Activated CD4-positive, alpha-beta T cell treated with anti-CD3 and anti-CD28 coated beads for 36 hours (primary cell): ENCODE measurements at regions not wholly inside any gene's neighbourhood (a gene's known extent, or its start where the extent isn't known, plus 50 kb on each side); places are given as distances from the start of the nearest gene placed in this dataset.

Experiments used
- ATAC-seq: fragments of 200-7000 bp; cut with Tn5 transposase; one replicate; pipeline ENCODE4 v1.10.0; 2021; ENCODE audit warnings: mild to moderate bottlenecking, moderate library complexity
- CTCF ChIA-PET: fragments of 350-600 bp; sonication (Branson Sonifier 250); formaldehyde crosslinking; loops from one replicate; lab custom pipeline; 2021; ENCODE audit warnings: antibody characterized with exemption; lab: Charles Lee
- POLR2A ChIA-PET: fragments of 350-600 bp; sonication (Branson Sonifier 250); formaldehyde crosslinking; loops from one replicate; lab custom pipeline; 2021; ENCODE audit warnings: antibody characterized with exemption, inconsistent platforms; lab: Charles Lee
- DNase-seq: peaks from one replicate; pipeline ENCODE4 v3.0.0-alpha.2; 2020
- H3K27ac Mint-ChIP-seq: one replicate; pipeline ENCODE4 v1.8.0; 2021; ENCODE audit warnings: mixed read lengths
- H3K27me3 Mint-ChIP-seq: one replicate; pipeline ENCODE4 v1.8.0; 2021; ENCODE audit warnings: mixed read lengths
- H3K36me3 Mint-ChIP-seq: one replicate; pipeline ENCODE4 v1.8.0; 2021; ENCODE audit warnings: low read depth, mixed read lengths
- H3K4me1 Mint-ChIP-seq: one replicate; pipeline ENCODE4 v1.8.0; 2021; ENCODE audit warnings: mixed read lengths
- H3K4me3 Mint-ChIP-seq: one replicate; pipeline ENCODE4 v1.8.0; 2021; ENCODE audit warnings: mild to moderate bottlenecking, moderate library complexity, mixed read lengths
- H3K9me3 Mint-ChIP-seq: one replicate; pipeline ENCODE4 v1.8.0; 2021; ENCODE audit warnings: low read depth, mixed read lengths
- intact Hi-C, 2 experiments: fragments of 100-400 bp; cut with DNase I in 1 of 2; cut with micrococcal nuclease in 1 of 2; formaldehyde crosslinking; loops; one replicate each; pipeline versions ENCODE4 v1.14.2 to v1.15.1; 2022 to 2024; cut with DNase I, micrococcal nuclease

DNA sequence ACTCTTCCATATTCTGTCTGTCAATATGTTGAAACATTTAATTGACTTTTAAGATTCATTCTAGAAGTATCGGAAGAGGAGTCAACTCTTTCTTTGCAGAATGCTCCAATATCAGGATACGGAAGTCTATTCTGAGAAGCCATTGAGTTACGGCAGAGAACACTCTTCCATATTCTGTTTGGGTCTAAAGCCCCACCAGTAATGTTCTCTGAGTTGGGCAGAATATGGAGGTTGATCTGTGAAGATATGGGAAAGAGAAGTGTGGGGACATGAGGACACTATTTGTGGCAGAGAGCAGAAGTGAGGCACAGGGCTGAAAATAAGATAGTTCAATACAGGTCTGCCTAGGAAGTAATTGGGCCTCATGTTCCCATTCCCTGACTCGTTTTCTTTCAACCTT, 300.0 kb downstream of the DIRAS2 start:
- no peak overlapping the region for H3K4me3 Mint-ChIP-seq

GRCh38 chr9:90343366-90343765, 299.3 kb downstream of the DIRAS2 start:
- H3K36me3 Mint-ChIP-seq, result no peaks in the 10 kb centered on the region
- intact Hi-C loops, result no loop called here
- CTCF ChIA-PET, result no interaction called here
- ATAC-seq (no peak), DNase-seq (no peak)
- H3K4me3 Mint-ChIP-seq, result no peak overlapping the region
- H3K4me1 Mint-ChIP-seq, result peaks cover 3% of the 10 kb centered on the region
- peaks cover 39% of the 10 kb centered on the region for H3K27me3 Mint-ChIP-seq
- H3K27ac Mint-ChIP-seq, result no peak overlapping the region
- POLR2A ChIA-PET, result no interaction called here
- peaks cover 2% of the 10 kb centered on the region for H3K9me3 Mint-ChIP-seq

More for the DNA sequence above, 300.0 kb downstream of the DIRAS2 start:
- no peak for DNase-seq
- H3K27me3 Mint-ChIP-seq, result peaks cover 33% of the 10 kb centered on the region
- H3K27ac Mint-ChIP-seq, result no peak overlapping the region
- no peak for ATAC-seq
- ChIA-PET POLR2A (no interaction called here), CTCF (no interaction called here)
- H3K36me3 Mint-ChIP-seq, result no peaks in the 10 kb centered on the region
- H3K4me1 Mint-ChIP-seq, result peaks cover 3% of the 10 kb centered on the region
- intact Hi-C loops, result no loop called here
- peaks cover 2% of the 10 kb centered on the region for H3K9me3 Mint-ChIP-seq

DNA sequence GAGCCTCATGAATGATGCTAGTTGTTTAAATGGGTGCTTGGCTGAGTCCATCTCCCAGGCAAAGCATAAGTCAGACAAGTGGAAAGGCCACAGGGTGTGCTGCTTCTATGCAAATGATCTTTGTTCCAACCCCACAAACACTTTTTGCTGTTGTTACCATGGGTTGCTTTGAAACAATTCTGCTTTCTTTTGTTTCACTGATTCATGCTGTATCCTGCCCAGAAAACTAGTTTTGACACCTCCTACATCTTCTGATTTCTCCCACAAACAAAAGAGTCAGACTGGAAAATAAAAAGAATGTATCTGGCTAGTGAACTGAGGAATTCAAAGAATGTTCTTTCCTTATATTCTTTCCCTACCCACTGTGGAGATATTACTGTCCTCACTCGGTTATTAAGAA, 298.6 kb downstream of the DIRAS2 start:
- Mint-ChIP-seq H3K4me1 (peaks cover 3% of the 10 kb centered on the region), H3K27me3 (peaks cover 42% of the 10 kb centered on the region), H3K27ac (no peak overlapping the region), H3K36me3 (no peaks in the 10 kb centered on the region), H3K4me3 (no peak overlapping the region), H3K9me3 (peaks cover 2% of the 10 kb centered on the region)
- POLR2A ChIA-PET, result no interaction called here
- intact Hi-C loops, result no loop called here
- CTCF ChIA-PET, result no interaction called here
- ATAC-seq, result no peak
- no peak for DNase-seq

DNA sequence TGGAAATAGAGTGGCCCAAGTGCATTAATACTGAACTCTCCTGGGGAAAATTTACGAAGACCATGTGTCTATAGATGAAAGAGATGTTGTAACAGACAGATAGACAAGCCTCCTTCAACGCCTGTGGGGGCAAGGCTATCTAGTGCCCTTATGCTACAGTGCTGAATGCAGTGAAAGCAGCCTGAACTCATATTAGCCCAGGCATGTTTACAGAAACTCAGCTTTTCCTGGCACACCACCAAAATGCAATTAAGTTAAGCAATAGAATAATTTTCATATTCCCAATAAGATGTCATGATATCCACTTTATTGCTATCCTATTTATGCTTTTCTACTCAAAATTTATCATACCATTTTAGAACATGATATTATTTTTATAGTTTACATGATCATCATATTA, 277.0 kb downstream of the DIRAS2 start:
- Mint-ChIP-seq H3K4me3 (no peak overlapping the region), H3K36me3 (no peaks in the 10 kb centered on the region), H3K9me3 (no peaks in the 10 kb centered on the region), H3K4me1 (no peaks in the 10 kb centered on the region), H3K27me3 (peaks cover 22% of the 10 kb centered on the region), H3K27ac (no peak overlapping the region)
- ChIA-PET CTCF (no interaction called here), POLR2A (no interaction called here)
- ATAC-seq, result no peak
- intact Hi-C loops, result no loop called here
- DNase-seq, result no peak

- no peak overlapping the region for H3K27ac Mint-ChIP-seq
Measured at GRCh38 chr9:90368241-90368640, 274.4 kb downstream of the DIRAS2 start.

DNA sequence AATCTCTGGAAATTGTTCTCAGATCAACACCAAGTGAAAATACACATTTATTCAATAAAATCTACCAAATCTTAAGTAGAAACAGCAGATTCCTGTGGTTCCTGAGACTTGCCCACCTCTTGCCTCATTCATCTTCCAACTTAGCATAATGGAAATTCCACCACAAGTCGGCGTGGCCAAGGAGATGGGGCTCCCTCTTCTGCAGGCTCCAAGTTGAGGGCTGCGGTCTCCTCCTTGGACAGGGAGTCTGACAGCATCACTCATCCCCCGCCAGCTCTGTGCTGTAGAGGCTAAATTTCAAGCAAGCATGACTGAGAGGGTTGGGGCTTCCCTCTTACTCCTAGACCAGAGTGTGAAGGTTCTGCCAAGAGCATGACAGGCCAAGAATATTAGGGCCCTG, 273.7 kb downstream of the DIRAS2 start:
- ChIA-PET POLR2A (no interaction called here), CTCF (no interaction called here)
- no peak for DNase-seq
- Mint-ChIP-seq H3K4me3 (no peak overlapping the region), H3K27ac (no peak overlapping the region), H3K27me3 (peaks cover 29% of the 10 kb centered on the region), H3K36me3 (no peaks in the 10 kb centered on the region), H3K4me1 (no peaks in the 10 kb centered on the region), H3K9me3 (no peaks in the 10 kb centered on the region)
- intact Hi-C loops, result no loop called here
- no peak for ATAC-seq

More at GRCh38 chr9:90368241-90368640, 274.4 kb downstream of the DIRAS2 start:
- no peak for DNase-seq
- no peaks in the 10 kb centered on the region for H3K36me3 Mint-ChIP-seq
- no peak for ATAC-seq
- intact Hi-C loops, result no loop called here
- H3K4me3 Mint-ChIP-seq, result no peak overlapping the region
- H3K27me3 Mint-ChIP-seq, result peaks cover 30% of the 10 kb centered on the region
- H3K9me3 Mint-ChIP-seq, result no peaks in the 10 kb centered on the region
- H3K4me1 Mint-ChIP-seq, result no peaks in the 10 kb centered on the region
- ChIA-PET POLR2A (no interaction called here), CTCF (no interaction called here)

GRCh38 chr9:90379771-90380170, 262.9 kb downstream of the DIRAS2 start:
- intact Hi-C loops, result no loop called here
- POLR2A ChIA-PET, result no interaction called here

DNA sequence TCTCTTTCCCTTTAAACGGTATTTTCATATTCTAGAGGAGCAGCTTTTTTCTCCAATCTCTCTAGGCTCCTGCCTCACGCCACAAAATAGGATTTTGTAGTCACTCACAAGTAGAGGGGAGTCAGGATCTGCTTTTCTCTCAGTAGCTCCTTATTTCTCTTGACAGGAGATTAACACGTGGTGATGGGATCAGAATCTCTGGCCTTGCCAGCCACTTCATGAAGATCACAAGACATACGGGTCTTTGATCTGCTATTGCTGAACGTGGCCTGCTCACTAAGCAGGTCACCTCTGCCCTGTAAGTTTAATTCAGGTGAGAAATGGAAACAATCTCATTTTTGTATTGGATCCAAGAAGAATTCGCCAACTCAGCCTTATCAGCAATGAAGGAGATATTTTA, 257.5 kb downstream of the DIRAS2 start:
- Mint-ChIP-seq H3K27ac (no peak overlapping the region), H3K36me3 (no peaks in the 10 kb centered on the region), H3K4me3 (no peak overlapping the region), H3K4me1 (no peaks in the 10 kb centered on the region), H3K27me3 (peaks cover 23% of the 10 kb centered on the region), H3K9me3 (no peaks in the 10 kb centered on the region)
- intact Hi-C loops, result no loop called here
- CTCF ChIA-PET, result interaction anchor here (1.1 kb wide), 1 partner anchor 14 kb away, joined by 3 read pairs; no protein-coding TSS in a partner anchor
- POLR2A ChIA-PET, result no interaction called here
- DNase-seq, result no peak
- no peak for ATAC-seq

More at GRCh38 chr9:90379771-90380170, 262.9 kb downstream of the DIRAS2 start:
- DNase-seq (no peak), ATAC-seq (no peak)
- Mint-ChIP-seq H3K9me3 (no peaks in the 10 kb centered on the region), H3K27ac (no peak overlapping the region), H3K4me1 (no peaks in the 10 kb centered on the region), H3K36me3 (no peaks in the 10 kb centered on the region), H3K4me3 (no peak overlapping the region), H3K27me3 (peaks cover 25% of the 10 kb centered on the region)
- CTCF ChIA-PET, result no interaction called here

DNA sequence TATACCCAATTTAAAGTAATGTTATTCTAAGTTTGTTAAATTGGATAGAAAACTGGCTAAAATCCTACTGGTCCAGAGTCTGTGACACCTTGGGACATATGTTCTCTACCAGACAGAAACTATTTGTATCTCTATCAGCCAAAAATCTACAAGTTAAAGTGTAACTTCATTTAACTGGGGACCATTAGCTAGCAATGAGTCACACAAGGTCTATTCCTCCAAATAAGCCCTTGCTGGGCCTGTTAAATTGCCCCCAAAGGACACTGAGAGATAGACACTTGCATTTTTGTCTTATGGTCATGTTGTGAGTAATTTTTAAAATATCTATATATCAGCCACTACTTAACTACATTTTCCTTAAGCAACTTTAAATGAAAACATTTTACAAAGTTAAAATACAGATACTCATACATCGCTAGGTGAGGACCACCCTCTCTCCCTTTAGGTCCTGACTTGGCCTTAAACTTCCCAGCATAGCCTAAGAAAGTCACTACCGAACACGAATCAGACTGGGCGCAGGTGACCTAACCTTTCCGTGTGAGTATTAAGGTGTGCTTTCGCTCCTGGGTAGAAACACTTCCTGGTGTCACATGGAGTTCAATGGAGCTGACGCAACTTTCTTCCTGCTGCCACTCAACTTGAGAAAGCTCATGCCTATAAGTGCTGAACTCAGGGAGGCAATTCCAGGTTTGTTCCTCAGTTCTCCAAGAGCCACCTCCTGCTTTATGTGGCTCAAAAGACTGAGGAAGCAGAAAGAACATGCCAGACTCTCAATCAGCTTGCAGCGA, 249.1 kb downstream of the DIRAS2 start:
- Mint-ChIP-seq H3K4me1 (no peaks in the 10 kb centered on the region), H3K27ac (no peak overlapping the region), H3K27me3 (peaks cover 2% of the 10 kb centered on the region), H3K4me3 (no peak overlapping the region), H3K9me3 (no peaks in the 10 kb centered on the region), H3K36me3 (no peaks in the 10 kb centered on the region)
- DNase-seq (no peak), ATAC-seq (no peak)
- ChIA-PET POLR2A (no interaction called here), CTCF (interaction anchor here (0.6 to 1.5 kb wide), 2 partner anchors 12 to 427 kb away, joined by 3 read pairs; no protein-coding TSS in a partner anchor)
- intact Hi-C loops, result no loop called here

GRCh38 chr9:90394871-90395270, 247.8 kb downstream of the DIRAS2 start:
- ATAC-seq (no peak), DNase-seq (no peak)
- Mint-ChIP-seq H3K4me3 (no peak overlapping the region), H3K36me3 (no peaks in the 10 kb centered on the region), H3K9me3 (no peaks in the 10 kb centered on the region), H3K27me3 (peaks cover 4% of the 10 kb centered on the region), H3K27ac (no peak overlapping the region), H3K4me1 (no peaks in the 10 kb centered on the region)
- ChIA-PET CTCF (interaction anchor here (1.5 kb wide), 1 partner anchor 11 kb away, joined by 3 read pairs; no protein-coding TSS in a partner anchor), POLR2A (no interaction called here)
- intact Hi-C loops, result no loop called here

DNA sequence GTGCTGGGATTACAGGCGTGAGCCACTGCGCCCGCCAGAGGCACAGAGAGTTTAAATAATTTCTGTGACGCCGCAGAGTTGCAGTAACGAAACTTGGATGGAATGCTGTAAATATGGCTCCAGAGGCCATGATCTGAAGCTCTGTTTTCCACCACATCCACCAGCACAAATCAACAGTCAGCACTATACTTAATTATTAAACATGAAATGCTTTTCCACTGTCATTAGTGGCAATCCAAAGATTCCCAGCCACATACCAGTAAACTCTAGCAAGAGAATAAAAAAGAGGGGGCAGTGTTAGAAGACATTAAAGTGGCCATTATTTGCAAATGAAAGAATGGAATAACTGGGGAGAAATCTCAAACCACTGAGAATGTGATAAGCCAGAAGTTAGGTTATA, 242.5 kb downstream of the DIRAS2 start:
- H3K4me1 Mint-ChIP-seq, result no peaks in the 10 kb centered on the region
- POLR2A ChIA-PET, result no interaction called here

GRCh38 chr9:90408659-90409058, 234.0 kb downstream of the DIRAS2 start:
- Mint-ChIP-seq H3K9me3 (peaks cover 6% of the 10 kb centered on the region), H3K27me3 (peaks cover 2% of the 10 kb centered on the region), H3K4me3 (no peak overlapping the region), H3K27ac (no peak overlapping the region), H3K36me3 (no peaks in the 10 kb centered on the region), H3K4me1 (no peaks in the 10 kb centered on the region)
- no peak for DNase-seq
- ChIA-PET CTCF (no interaction called here), POLR2A (no interaction called here)
- intact Hi-C loops, result no loop called here
- ATAC-seq, result no peak

More for the DNA sequence above, 242.5 kb downstream of the DIRAS2 start:
- CTCF ChIA-PET, result no interaction called here
- peaks cover 10% of the 10 kb centered on the region for H3K27me3 Mint-ChIP-seq
- H3K36me3 Mint-ChIP-seq, result no peaks in the 10 kb centered on the region
- DNase-seq, result no peak
- H3K4me3 Mint-ChIP-seq, result no peak overlapping the region
- no peak for ATAC-seq
- intact Hi-C loops, result no loop called here
- no peak overlapping the region for H3K27ac Mint-ChIP-seq
- H3K9me3 Mint-ChIP-seq, result no peaks in the 10 kb centered on the region
